Sigmoid colon (tissue), 4 donors: ENCODE measurements at regions not wholly inside any gene's neighbourhood (a gene's known extent, or its start where the extent isn't known, plus 50 kb on each side); places are given as distances from the start of the nearest gene placed in this dataset.

Experiments
- CTCF ChIP-seq, 4 experiments: fragments of 450-650 bp in 3 of 4; fragments of 200-600 bp in 1 of 4; IDR thresholded peaks; one replicate each; pipeline ENCODE4 v1.5.1; 2016 to 2019; ENCODE audit warnings: antibody characterized with exemption in 4 of 4, mild to moderate bottlenecking in 3 of 4, moderate library complexity in 2 of 4
- EP300 ChIP-seq, 4 donors: sonication (generic); formaldehyde crosslinking; IDR thresholded peaks; one replicate each; pipeline ENCODE4 v1.6.1; 2017; ENCODE audit warnings: antibody characterized with exemption in 4 of 4
- POLR2AphosphoS5 ChIP-seq, 4 donors: sonication (generic); formaldehyde crosslinking; IDR thresholded peaks; one replicate each; pipeline ENCODE4 v1.6.1; 2017; ENCODE audit warnings: antibody characterized with exemption in 4 of 4

- TF ChIP-seq CTCF (IDR thresholded peaks at IDR 0.05) (no peak), POLR2AphosphoS5 (IDR thresholded peaks at IDR 0.05) (no peak), EP300 (IDR thresholded peaks at IDR 0.05) (no peak)
These were observed 324.1 kb upstream of the CNTN4 start for GRCh38 chr3:1774597-1774996.
